ENCODE measurements at regions not wholly inside any gene's neighbourhood (a gene's known extent, or its start where the extent isn't known, plus 50 kb on each side); places are given as distances from the start of the nearest gene placed in this dataset.

GRCh38 chr10:113495553-113495952, 57.3 kb upstream of the HABP2 start:
- no peak overlapping the region for H2AFZ ChIP-seq (ENCODE audit: low read length)
- H3K27me3 ChIP-seq (ENCODE audit: insufficient read depth, low read length) = no peaks in the 10 kb centered on the region
- no peaks in the 10 kb centered on the region for H3K9me2 ChIP-seq (ENCODE audit: low read depth, low read length)
- no peaks in the 10 kb centered on the region for H3K4me1 ChIP-seq (ENCODE audit: insufficient read depth, low read length, severe bottlenecking)
- H3K4me3 ChIP-seq (ENCODE audit: low read depth, low read length, poor library complexity, severe bottlenecking) = no peak overlapping the region
- H3K79me2 ChIP-seq (ENCODE audit: insufficient read depth, low read length) = no peaks in the 10 kb centered on the region
- no peak for TF ChIP-seq CTCF (IDR thresholded peaks at IDR 0.05; ENCODE audit: low read length)
- TF ChIP-seq EZH2 (IDR thresholded peaks at IDR 0.05; ENCODE audit: borderline replicate concordance, low read length) = no peak
- no peaks in the 10 kb centered on the region for H3K9me3 ChIP-seq (ENCODE audit: low read length)
- H3K27ac ChIP-seq (ENCODE audit: low read depth, low read length, poor library complexity, severe bottlenecking) = no peak overlapping the region
- H4K20me1 ChIP-seq (ENCODE audit: insufficient read depth, low read length) = no peaks in the 10 kb centered on the region
- H3F3A ChIP-seq (ENCODE audit: insufficient read depth, low read length) = no peaks in the 10 kb centered on the region
- no peak overlapping the region for H3K4me2 ChIP-seq (ENCODE audit: low read length)
- H3K9ac ChIP-seq (ENCODE audit: low read length) = no peak overlapping the region
- H3K36me3 ChIP-seq (ENCODE audit: insufficient read depth, low read length) = no peaks in the 10 kb centered on the region

GRCh38 chr10:113496111-113497109, 56.4 kb upstream of the HABP2 start:
- Histone ChIP-seq H3K4me3 (ENCODE audit: low read depth, low read length, poor library complexity, severe bottlenecking) (no peak overlapping the region), H3K79me2 (ENCODE audit: insufficient read depth, low read length) (no peaks in the 10 kb centered on the region), H3K27ac (ENCODE audit: low read depth, low read length, poor library complexity, severe bottlenecking) (no peak overlapping the region), H2AFZ (ENCODE audit: low read length) (no peak overlapping the region), H3F3A (ENCODE audit: insufficient read depth, low read length) (no peaks in the 10 kb centered on the region), H3K4me1 (ENCODE audit: insufficient read depth, low read length, severe bottlenecking) (no peaks in the 10 kb centered on the region), H3K36me3 (ENCODE audit: insufficient read depth, low read length) (no peaks in the 10 kb centered on the region), H3K9me2 (ENCODE audit: low read depth, low read length) (no peaks in the 10 kb centered on the region), H4K20me1 (ENCODE audit: insufficient read depth, low read length) (no peaks in the 10 kb centered on the region), H3K27me3 (ENCODE audit: insufficient read depth, low read length) (no peaks in the 10 kb centered on the region), H3K9me3 (ENCODE audit: low read length) (no peaks in the 10 kb centered on the region), H3K4me2 (ENCODE audit: low read length) (no peak overlapping the region), H3K9ac (ENCODE audit: low read length) (no peak overlapping the region)
- TF ChIP-seq CTCF (IDR thresholded peaks at IDR 0.05; ENCODE audit: low read length) (no peak), EZH2 (IDR thresholded peaks at IDR 0.05; ENCODE audit: borderline replicate concordance, low read length) (no peak)

- Histone ChIP-seq H3K79me2 (ENCODE audit: insufficient read depth, low read length) (no peaks in the 10 kb centered on the region), H3K4me2 (ENCODE audit: low read length) (no peak overlapping the region), H3K27me3 (ENCODE audit: insufficient read depth, low read length) (no peaks in the 10 kb centered on the region), H3K36me3 (ENCODE audit: insufficient read depth, low read length) (no peaks in the 10 kb centered on the region), H2AFZ (ENCODE audit: low read length) (no peak overlapping the region), H3K4me3 (ENCODE audit: low read depth, low read length, poor library complexity, severe bottlenecking) (no peak overlapping the region), H3K9me3 (ENCODE audit: low read length) (no peaks in the 10 kb centered on the region), H3K27ac (ENCODE audit: low read depth, low read length, poor library complexity, severe bottlenecking) (no peak overlapping the region), H3K4me1 (ENCODE audit: insufficient read depth, low read length, severe bottlenecking) (no peaks in the 10 kb centered on the region), H4K20me1 (ENCODE audit: insufficient read depth, low read length) (no peaks in the 10 kb centered on the region), H3K9me2 (ENCODE audit: low read depth, low read length) (no peaks in the 10 kb centered on the region), H3K9ac (ENCODE audit: low read length) (no peak overlapping the region), H3F3A (ENCODE audit: insufficient read depth, low read length) (no peaks in the 10 kb centered on the region)
- TF ChIP-seq EZH2 (IDR thresholded peaks at IDR 0.05; ENCODE audit: borderline replicate concordance, low read length) (no peak), CTCF (IDR thresholded peaks at IDR 0.05; ENCODE audit: low read length) (no peak)
Measured at GRCh38 chr10:113497198-113497597, 55.7 kb upstream of the HABP2 start.

All from OCI-LY1 (cell line).